ENCODE measurements at regions not wholly inside any gene's neighbourhood (a gene's known extent, or its start where the extent isn't known, plus 50 kb on each side); places are given as distances from the start of the nearest gene placed in this dataset.

- CTCF ChIA-PET, result interaction anchor here (0.7 kb wide), 1 partner anchor 37 kb away, joined by 3 read pairs; no protein-coding TSS in a partner anchor
- H3K4me1 ChIP-seq (ENCODE audit: control insufficient read depth, extremely low read depth, insufficient read depth, low read length), result no peaks in the 10 kb centered on the region
- intact Hi-C loops (cut with micrococcal nuclease), result loop anchor here (5.0 kb wide), 2 partner anchors 36 to 806 kb away; no protein-coding TSS in a partner anchor
- H2AFZ ChIP-seq (ENCODE audit: low read depth, low read length), result no peak overlapping the region
- no peak overlapping the region for H3K4me3 ChIP-seq (replicated peaks in 1 of 3; ENCODE audit: insufficient read depth in 1 of 3, low read depth in 1 of 3, low read length in 3 of 3)
- no peak overlapping the region for H3K27ac ChIP-seq (ENCODE audit: insufficient read depth, low read depth, low read length)
- dilution Hi-C loops (cut with MboI; ENCODE audit: extremely low pct_ligation_motif_present, low sequenced_read_pairs), result no loop called here
- H4K20me1 ChIP-seq (replicated peaks; ENCODE audit: control insufficient read depth, extremely low read depth, insufficient read depth, low read length), result no peaks in the 10 kb centered on the region
- FAIRE-seq (no peak), DNase-seq (ENCODE audit: low read depth, low spot score) (no peak)
- H3K27me3 ChIP-seq (ENCODE audit: control insufficient read depth in 2 of 2, insufficient read depth in 2 of 2, low read length in 2 of 2), result no peaks in the 10 kb centered on the region
- POLR2A ChIA-PET, result no interaction called here
- no peak overlapping the region for H3K9ac ChIP-seq (replicated peaks; ENCODE audit: extremely low read depth, insufficient read depth, low read length)
- H3K9me3 ChIP-seq (replicated peaks; ENCODE audit: control insufficient read depth, insufficient read depth, low read length), result no peaks in the 10 kb centered on the region
- no peak overlapping the region for H3K4me2 ChIP-seq (ENCODE audit: insufficient read depth, low read length)
- no TSS peak for BruUV-seq (replicated peaks)
- no peaks in the 10 kb centered on the region for H3K36me3 ChIP-seq (ENCODE audit: control insufficient read depth in 2 of 2, extremely low read depth in 1 of 2, insufficient read depth in 2 of 2, low read length in 2 of 2)
- H3K79me2 ChIP-seq (ENCODE audit: control insufficient read depth, insufficient read depth, low read length), result no peaks in the 10 kb centered on the region
- no peaks in the 10 kb centered on the region for H3K9me1 ChIP-seq (replicated peaks; ENCODE audit: control insufficient read depth, extremely low read depth, insufficient read depth, low read length)
- no peak for TF ChIP-seq POLR2AphosphoS5 (IDR thresholded peaks at IDR 0.05; ENCODE audit: insufficient read depth, low read depth, low read length)
- TF ChIP-seq MAX (IDR thresholded peaks at IDR 0.05; ENCODE audit: insufficient read depth, insufficient read length), result no peak
- no peak for TF ChIP-seq GATA2 (IDR thresholded peaks at IDR 0.05; ENCODE audit: insufficient read depth, insufficient read length, low read depth, low read length)
- TF ChIP-seq MYC (IDR thresholded peaks at IDR 0.05; ENCODE audit: low read depth, low read length), result no peak
- no peak for TF ChIP-seq POLR2A (IDR thresholded peaks at IDR 0.05; ENCODE audit: low read depth, low read length)
- TF ChIP-seq JUN (IDR thresholded peaks at IDR 0.05; ENCODE audit: borderline replicate concordance, insufficient read depth, insufficient read length, low read depth), result no peak
- no peak for TF ChIP-seq FOS (IDR thresholded peaks at IDR 0.05; ENCODE audit: borderline replicate concordance, insufficient read depth, low read length)
- no peak for TF ChIP-seq EZH2 (IDR thresholded peaks at IDR 0.05; ENCODE audit: borderline replicate concordance, low read depth, low read length, severe bottlenecking)
Observed at GRCh38 chr13:62321139-62321538, 905.5 kb upstream of the PCDH20 start.

Data from endothelial cell of umbilical vein (primary cell).